HEK293 (cell line): ENCODE measurements at regions not wholly inside any gene's neighbourhood (a gene's known extent, or its start where the extent isn't known, plus 50 kb on each side); places are given as distances from the start of the nearest gene placed in this dataset.

Experiments used
- CTCF ChIA-PET: fragments of 350-600 bp; formaldehyde crosslinking; extraction: SDS; loops from one replicate; lab custom pipeline; 2021; ENCODE audit warnings: antibody characterized with exemption; lab: Yijun Ruan, JAX
- POLR2A ChIA-PET: fragments of 300-600 bp; formaldehyde crosslinking; extraction: SDS; loops from one replicate; lab custom pipeline; 2020; ENCODE audit warnings: antibody characterized with exemption, inconsistent platforms; lab: Yijun Ruan, JAX
- H3K27ac ChIP-seq: fragments of 200-500 bp; sonication (Bioruptor generic); 2 replicates; pipeline ENCODE4 v1.5.1; 2014; ENCODE audit warnings: low read depth, low read length, control low read depth, inconsistent platforms; ENCODE audit errors: extremely low read depth
- H3K36me3 ChIP-seq, 2 experiments: fragments of 200-500 bp in 1 of 2; sonication (Bioruptor generic) in 1 of 2; 1 replicate in 1 of 2; 2 replicates in 1 of 2; pipeline ENCODE4 v1.5.1; 2014 to 2017; ENCODE audit warnings: inconsistent platforms in 2 of 2, low read length in 2 of 2; ENCODE audit not compliant: control insufficient read depth in 2 of 2, insufficient read depth in 1 of 2
- H3K4me1 ChIP-seq: fragments of 200-500 bp; sonication (Bioruptor generic); 2 replicates; pipeline ENCODE4 v1.5.1; 2014; ENCODE audit warnings: mild to moderate bottlenecking, low read length, inconsistent platforms; ENCODE audit not compliant: control insufficient read depth, insufficient read depth
- H3K4me3 ChIP-seq: 2 replicates; pipeline ENCODE4 v1.5.1; 2011; ENCODE audit warnings: low read depth, mild to moderate bottlenecking, control low read depth, low read length, moderate library complexity
- H3K9me3 ChIP-seq: fragments of 200-500 bp; sonication (Bioruptor generic); 2 replicates; pipeline ENCODE4 v1.5.1; 2014; ENCODE audit warnings: low read depth, low read length, inconsistent platforms; ENCODE audit not compliant: control insufficient read depth, insufficient read depth
- GLI2 ChIP-seq: fragments of 450-650 bp; formaldehyde crosslinking; IDR thresholded peaks from 2 replicates; pipeline ENCODE4; 2017; ENCODE audit warnings: missing biosample characterization, missing genetic modification characterization, low read depth, borderline replicate concordance
- HOXD13 ChIP-seq: sonication (generic); formaldehyde crosslinking; IDR thresholded peaks from 2 replicates; pipeline ENCODE4 v1.8.0; 2022; ENCODE audit warnings: missing genetic modification reagents, borderline replicate concordance
- SCRT2 ChIP-seq: fragments of 450-650 bp; formaldehyde crosslinking; IDR thresholded peaks from 2 replicates; pipeline ENCODE4 v1.5.1; 2016; ENCODE audit warnings: missing biosample characterization, missing genetic modification characterization
- ZBTB26 ChIP-seq: fragments of 450-650 bp; formaldehyde crosslinking; optimal IDR thresholded peaks from 2 replicates; pipeline ENCODE3; 2016; ENCODE audit warnings: missing biosample characterization, mild to moderate bottlenecking, missing genetic modification characterization
- ZNF133 ChIP-seq: fragments of 450-650 bp; formaldehyde crosslinking; IDR thresholded peaks from 2 replicates; pipeline ENCODE4 v1.5.1; 2016; ENCODE audit warnings: missing biosample characterization, missing genetic modification characterization
- ZNF16 ChIP-seq: fragments of 450-650 bp; formaldehyde crosslinking; IDR thresholded peaks from 2 replicates; pipeline ENCODE4 v1.5.1; 2016; ENCODE audit warnings: low read depth, missing biosample characterization, missing genetic modification characterization
- ZNF174 ChIP-seq: fragments of 450-650 bp; formaldehyde crosslinking; IDR thresholded peaks from 2 replicates; pipeline ENCODE4 v1.5.0; 2017; ENCODE audit warnings: missing biosample characterization, mild to moderate bottlenecking, missing genetic modification characterization
- ZNF19 ChIP-seq: fragments of 450-650 bp; formaldehyde crosslinking; IDR thresholded peaks from 2 replicates; pipeline ENCODE4; 2016; ENCODE audit warnings: missing biosample characterization, missing genetic modification characterization, low read depth
- ZNF2 ChIP-seq: fragments of 450-650 bp; formaldehyde crosslinking; IDR thresholded peaks from 2 replicates; pipeline ENCODE4 v1.5.1; 2016; ENCODE audit warnings: missing biosample characterization, missing genetic modification characterization
- ZNF223 ChIP-seq: fragments of 450-650 bp; formaldehyde crosslinking; IDR thresholded peaks from 2 replicates; pipeline ENCODE4 v1.5.1; 2016; ENCODE audit warnings: missing biosample characterization, missing genetic modification characterization
- ZNF324 ChIP-seq: fragments of 450-650 bp; formaldehyde crosslinking; IDR thresholded peaks from 2 replicates; pipeline ENCODE4 v1.5.1; 2016; ENCODE audit warnings: missing biosample characterization, missing genetic modification characterization
- ZNF585B ChIP-seq: fragments of 450-650 bp; formaldehyde crosslinking; IDR thresholded peaks from 2 replicates; pipeline ENCODE4 v1.5.1; 2016; ENCODE audit warnings: missing biosample characterization, missing genetic modification characterization
- ZNF600 ChIP-seq: fragments of 450-650 bp; formaldehyde crosslinking; IDR thresholded peaks from 2 replicates; pipeline ENCODE4 v1.5.1; 2016; ENCODE audit warnings: missing biosample characterization, missing genetic modification characterization
- ZNF747 ChIP-seq: fragments of 450-650 bp; formaldehyde crosslinking; IDR thresholded peaks from 2 replicates; pipeline ENCODE4 v1.5.1; 2016; ENCODE audit warnings: missing biosample characterization, missing genetic modification characterization
- ZNF76 ChIP-seq: fragments of 450-650 bp; formaldehyde crosslinking; IDR thresholded peaks from 2 replicates; pipeline ENCODE4; 2016; ENCODE audit warnings: low read depth, missing biosample characterization, missing genetic modification characterization, borderline replicate concordance
- ZNF776 ChIP-seq: fragments of 450-650 bp; formaldehyde crosslinking; IDR thresholded peaks from 2 replicates; pipeline ENCODE4 v1.5.0; 2017; ENCODE audit warnings: missing biosample characterization, missing genetic modification characterization, borderline replicate concordance
- ZNF843 ChIP-seq: fragments of 450-650 bp; formaldehyde crosslinking; IDR thresholded peaks from 2 replicates; pipeline ENCODE4 v1.5.1; 2016; ENCODE audit warnings: missing biosample characterization, missing genetic modification characterization
- ZSCAN16 ChIP-seq: fragments of 450-650 bp; formaldehyde crosslinking; IDR thresholded peaks from 2 replicates; pipeline ENCODE4 v1.5.1; 2016; ENCODE audit warnings: missing biosample characterization, missing genetic modification characterization
- ZSCAN30 ChIP-seq: fragments of 450-650 bp; IDR thresholded peaks from 2 replicates; pipeline ENCODE4 v1.5.1; 2018; ENCODE audit warnings: missing biosample characterization, mild to moderate bottlenecking, missing genetic modification characterization, moderate library complexity
- TF ChIP-seq, protein P1 (sequence below): fragments of 450-650 bp; formaldehyde crosslinking; IDR thresholded peaks from 2 replicates; pipeline ENCODE4 v1.5.1; 2017; ENCODE audit warnings: missing biosample characterization, missing genetic modification characterization
- TF ChIP-seq, protein P2 (sequence below): fragments of 450-650 bp; formaldehyde crosslinking; IDR thresholded peaks from 2 replicates; pipeline ENCODE4 v1.5.1; 2016; ENCODE audit warnings: missing biosample characterization, missing genetic modification characterization
- TF ChIP-seq, protein P3 (sequence below): IDR thresholded peaks from 2 replicates; pipeline ENCODE4 v1.6.1; 2011; ENCODE audit warnings: mild to moderate bottlenecking, low read depth, low read length, borderline replicate concordance
- TF ChIP-seq, protein P4 (sequence below): fragments of 450-650 bp; formaldehyde crosslinking; IDR thresholded peaks from 2 replicates; pipeline ENCODE4 v1.5.1; 2016; ENCODE audit warnings: missing biosample characterization, missing genetic modification characterization, borderline replicate concordance

GRCh38 chr1:221440658-221441057 is 301.2 kb downstream of the DUSP10 start:
- no peaks in the 10 kb centered on the region for H3K36me3 ChIP-seq
- POLR2A ChIA-PET, result no interaction called here
- no peak overlapping the region for H3K4me3 ChIP-seq
- CTCF ChIA-PET, result interaction anchor here (0.8 to 2.5 kb wide), 3 partner anchors 37 to 567 kb away, joined by 3 to 8 read pairs (median 4); no protein-coding TSS in a partner anchor
- TF ChIP-seq ZNF133 (tag by site-specific recombination) (no peak), GLI2 (tag by site-specific recombination) (no peak), ZBTB26 (tag by site-specific recombination) (no peak), ZNF600 (tag by site-specific recombination) (no peak), ZNF2 (tag by site-specific recombination) (no peak), ZNF76 (tag by site-specific recombination) (no peak), SCRT2 (tag by site-specific recombination) (no peak), ZNF843 (tag by site-specific recombination) (no peak), ZNF585B (tag by site-specific recombination) (no peak), ZNF19 (no peak), ZNF174 (tag by site-specific recombination) (no peak), ZNF324 (no peak)
- TF ChIP-seq, protein P1, sequence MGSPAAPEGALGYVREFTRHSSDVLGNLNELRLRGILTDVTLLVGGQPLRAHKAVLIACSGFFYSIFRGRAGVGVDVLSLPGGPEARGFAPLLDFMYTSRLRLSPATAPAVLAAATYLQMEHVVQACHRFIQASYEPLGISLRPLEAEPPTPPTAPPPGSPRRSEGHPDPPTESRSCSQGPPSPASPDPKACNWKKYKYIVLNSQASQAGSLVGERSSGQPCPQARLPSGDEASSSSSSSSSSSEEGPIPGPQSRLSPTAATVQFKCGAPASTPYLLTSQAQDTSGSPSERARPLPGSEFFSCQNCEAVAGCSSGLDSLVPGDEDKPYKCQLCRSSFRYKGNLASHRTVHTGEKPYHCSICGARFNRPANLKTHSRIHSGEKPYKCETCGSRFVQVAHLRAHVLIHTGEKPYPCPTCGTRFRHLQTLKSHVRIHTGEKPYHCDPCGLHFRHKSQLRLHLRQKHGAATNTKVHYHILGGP (tag by site-specific recombination), result no peak
- no peaks in the 10 kb centered on the region for H3K9me3 ChIP-seq
- no peak overlapping the region for H3K27ac ChIP-seq
- H3K4me1 ChIP-seq, result no peaks in the 10 kb centered on the region

DNA sequence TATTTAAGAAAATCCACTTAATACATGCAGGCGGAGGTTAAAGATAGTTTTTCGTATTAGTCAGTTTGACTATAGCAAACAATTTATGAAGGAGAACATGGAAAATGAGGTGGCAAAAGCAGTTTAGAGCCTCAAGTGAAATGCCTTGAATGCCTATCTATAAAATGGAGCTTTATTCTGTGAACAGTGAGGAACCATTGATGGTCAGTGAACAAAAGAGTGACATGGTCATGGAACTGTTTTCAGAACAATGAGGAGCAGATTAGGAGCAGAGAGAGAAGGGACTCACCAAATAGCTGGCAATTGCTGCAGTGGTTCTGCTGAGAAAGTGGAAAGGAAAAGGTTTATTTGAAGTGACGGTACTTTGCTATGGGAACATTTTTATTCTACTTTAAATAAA is 299.8 kb downstream of the DUSP10 start:
- Histone ChIP-seq H3K27ac (no peak overlapping the region), H3K4me1 (no peaks in the 10 kb centered on the region), H3K9me3 (no peaks in the 10 kb centered on the region), H3K4me3 (no peak overlapping the region), H3K36me3 (no peaks in the 10 kb centered on the region)
- CTCF ChIA-PET, result interaction anchor here (0.6 to 2.5 kb wide), 6 partner anchors 122 to 1566 kb away, joined by 3 to 8 read pairs (median 4); no protein-coding TSS in a partner anchor
- TF ChIP-seq ZNF16 (tag by site-specific recombination) (no peak), ZNF223 (no peak), HOXD13 (CRISPR knock-in tag) (no peak), ZNF776 (tag by site-specific recombination) (no peak), SCRT2 (tag by site-specific recombination) (no peak), ZSCAN16 (tag by site-specific recombination) (no peak), ZSCAN30 (tag by site-specific recombination) (no peak), ZNF747 (no peak)
- TF ChIP-seq, protein P2, sequence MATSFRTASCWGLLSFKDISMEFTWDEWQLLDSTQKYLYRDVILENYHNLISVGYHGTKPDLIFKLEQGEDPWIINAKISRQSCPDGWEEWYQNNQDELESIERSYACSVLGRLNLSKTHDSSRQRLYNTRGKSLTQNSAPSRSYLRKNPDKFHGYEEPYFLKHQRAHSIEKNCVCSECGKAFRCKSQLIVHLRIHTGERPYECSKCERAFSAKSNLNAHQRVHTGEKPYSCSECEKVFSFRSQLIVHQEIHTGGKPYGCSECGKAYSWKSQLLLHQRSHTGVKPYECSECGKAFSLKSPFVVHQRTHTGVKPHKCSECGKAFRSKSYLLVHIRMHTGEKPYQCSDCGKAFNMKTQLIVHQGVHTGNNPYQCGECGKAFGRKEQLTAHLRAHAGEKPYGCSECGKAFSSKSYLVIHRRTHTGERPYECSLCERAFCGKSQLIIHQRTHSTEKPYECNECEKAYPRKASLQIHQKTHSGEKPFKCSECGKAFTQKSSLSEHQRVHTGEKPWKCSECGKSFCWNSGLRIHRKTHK, result no peak
- TF ChIP-seq, protein P3, sequence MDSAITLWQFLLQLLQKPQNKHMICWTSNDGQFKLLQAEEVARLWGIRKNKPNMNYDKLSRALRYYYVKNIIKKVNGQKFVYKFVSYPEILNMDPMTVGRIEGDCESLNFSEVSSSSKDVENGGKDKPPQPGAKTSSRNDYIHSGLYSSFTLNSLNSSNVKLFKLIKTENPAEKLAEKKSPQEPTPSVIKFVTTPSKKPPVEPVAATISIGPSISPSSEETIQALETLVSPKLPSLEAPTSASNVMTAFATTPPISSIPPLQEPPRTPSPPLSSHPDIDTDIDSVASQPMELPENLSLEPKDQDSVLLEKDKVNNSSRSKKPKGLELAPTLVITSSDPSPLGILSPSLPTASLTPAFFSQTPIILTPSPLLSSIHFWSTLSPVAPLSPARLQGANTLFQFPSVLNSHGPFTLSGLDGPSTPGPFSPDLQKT, result no peak
- TF ChIP-seq, protein P4, sequence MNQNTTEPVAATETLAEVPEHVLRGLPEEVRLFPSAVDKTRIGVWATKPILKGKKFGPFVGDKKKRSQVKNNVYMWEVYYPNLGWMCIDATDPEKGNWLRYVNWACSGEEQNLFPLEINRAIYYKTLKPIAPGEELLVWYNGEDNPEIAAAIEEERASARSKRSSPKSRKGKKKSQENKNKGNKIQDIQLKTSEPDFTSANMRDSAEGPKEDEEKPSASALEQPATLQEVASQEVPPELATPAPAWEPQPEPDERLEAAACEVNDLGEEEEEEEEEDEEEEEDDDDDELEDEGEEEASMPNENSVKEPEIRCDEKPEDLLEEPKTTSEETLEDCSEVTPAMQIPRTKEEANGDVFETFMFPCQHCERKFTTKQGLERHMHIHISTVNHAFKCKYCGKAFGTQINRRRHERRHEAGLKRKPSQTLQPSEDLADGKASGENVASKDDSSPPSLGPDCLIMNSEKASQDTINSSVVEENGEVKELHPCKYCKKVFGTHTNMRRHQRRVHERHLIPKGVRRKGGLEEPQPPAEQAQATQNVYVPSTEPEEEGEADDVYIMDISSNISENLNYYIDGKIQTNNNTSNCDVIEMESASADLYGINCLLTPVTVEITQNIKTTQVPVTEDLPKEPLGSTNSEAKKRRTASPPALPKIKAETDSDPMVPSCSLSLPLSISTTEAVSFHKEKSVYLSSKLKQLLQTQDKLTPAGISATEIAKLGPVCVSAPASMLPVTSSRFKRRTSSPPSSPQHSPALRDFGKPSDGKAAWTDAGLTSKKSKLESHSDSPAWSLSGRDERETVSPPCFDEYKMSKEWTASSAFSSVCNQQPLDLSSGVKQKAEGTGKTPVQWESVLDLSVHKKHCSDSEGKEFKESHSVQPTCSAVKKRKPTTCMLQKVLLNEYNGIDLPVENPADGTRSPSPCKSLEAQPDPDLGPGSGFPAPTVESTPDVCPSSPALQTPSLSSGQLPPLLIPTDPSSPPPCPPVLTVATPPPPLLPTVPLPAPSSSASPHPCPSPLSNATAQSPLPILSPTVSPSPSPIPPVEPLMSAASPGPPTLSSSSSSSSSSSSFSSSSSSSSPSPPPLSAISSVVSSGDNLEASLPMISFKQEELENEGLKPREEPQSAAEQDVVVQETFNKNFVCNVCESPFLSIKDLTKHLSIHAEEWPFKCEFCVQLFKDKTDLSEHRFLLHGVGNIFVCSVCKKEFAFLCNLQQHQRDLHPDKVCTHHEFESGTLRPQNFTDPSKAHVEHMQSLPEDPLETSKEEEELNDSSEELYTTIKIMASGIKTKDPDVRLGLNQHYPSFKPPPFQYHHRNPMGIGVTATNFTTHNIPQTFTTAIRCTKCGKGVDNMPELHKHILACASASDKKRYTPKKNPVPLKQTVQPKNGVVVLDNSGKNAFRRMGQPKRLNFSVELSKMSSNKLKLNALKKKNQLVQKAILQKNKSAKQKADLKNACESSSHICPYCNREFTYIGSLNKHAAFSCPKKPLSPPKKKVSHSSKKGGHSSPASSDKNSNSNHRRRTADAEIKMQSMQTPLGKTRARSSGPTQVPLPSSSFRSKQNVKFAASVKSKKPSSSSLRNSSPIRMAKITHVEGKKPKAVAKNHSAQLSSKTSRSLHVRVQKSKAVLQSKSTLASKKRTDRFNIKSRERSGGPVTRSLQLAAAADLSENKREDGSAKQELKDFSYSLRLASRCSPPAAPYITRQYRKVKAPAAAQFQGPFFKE, result no peak
- POLR2A ChIA-PET, result no interaction called here
